ENCODE measurements at regions not wholly inside any gene's neighbourhood (a gene's known extent, or its start where the extent isn't known, plus 50 kb on each side); places are given as distances from the start of the nearest gene placed in this dataset.

GRCh38 chr10:3838460-3839437, 53.7 kb upstream of the KLF6 start:
- TF ChIP-seq CTCF (IDR thresholded peaks at IDR 0.05; ENCODE audit: control insufficient read depth, insufficient read depth, low read depth, low read length, missing control alignments): no peak
- H3K4me3 ChIP-seq (ENCODE audit: control insufficient read depth, low read depth, low read length): no peak overlapping the region
- no peak for DNase-seq (ENCODE audit: low read depth)

- no peak for DNase-seq (ENCODE audit: low read depth)
- no peak for TF ChIP-seq CTCF (IDR thresholded peaks at IDR 0.05; ENCODE audit: control insufficient read depth, insufficient read depth, low read depth, low read length, missing control alignments)
- H3K4me3 ChIP-seq (ENCODE audit: control insufficient read depth, low read depth, low read length): no peak overlapping the region
Observed at GRCh38 chr10:3837647-3838459, 52.8 kb upstream of the KLF6 start.

GRCh38 chr10:3836222-3836820, 51.3 kb upstream of the KLF6 start:
- no peak for DNase-seq (ENCODE audit: low read depth)
- no peak for TF ChIP-seq CTCF (IDR thresholded peaks at IDR 0.05; ENCODE audit: control insufficient read depth, insufficient read depth, low read depth, low read length, missing control alignments)
- no peak overlapping the region for H3K4me3 ChIP-seq (ENCODE audit: control insufficient read depth, low read depth, low read length)

- H3K4me3 ChIP-seq (ENCODE audit: control insufficient read depth, low read depth, low read length): no peak overlapping the region
- TF ChIP-seq CTCF (IDR thresholded peaks at IDR 0.05; ENCODE audit: control insufficient read depth, insufficient read depth, low read depth, low read length, missing control alignments): no peak
- DNase-seq (ENCODE audit: low read depth): no peak
Observed at GRCh38 chr10:3835770-3836169, 50.8 kb upstream of the KLF6 start.

- no peak overlapping the region for H3K4me3 ChIP-seq (ENCODE audit: control insufficient read depth, low read depth, low read length)
- no peak for TF ChIP-seq CTCF (IDR thresholded peaks at IDR 0.05; ENCODE audit: control insufficient read depth, insufficient read depth, low read depth, low read length, missing control alignments)
Observed at GRCh38 chr10:3834947-3835346, 49.9 kb upstream of the KLF6 start.

More at GRCh38 chr10:3834947-3835346, 49.9 kb upstream of the KLF6 start:
- DNase-seq (ENCODE audit: low read depth): no peak

Measured in AG09309 (cell line).